ENCODE measurements at regions not wholly inside any gene's neighbourhood (a gene's known extent, or its start where the extent isn't known, plus 50 kb on each side); places are given as distances from the start of the nearest gene placed in this dataset.
"Not testable (repeated sequence)": the region's sequence is repeated elsewhere in the genome, so short reads cannot be mapped to it uniquely, and the experiment has no call there.

DNA sequence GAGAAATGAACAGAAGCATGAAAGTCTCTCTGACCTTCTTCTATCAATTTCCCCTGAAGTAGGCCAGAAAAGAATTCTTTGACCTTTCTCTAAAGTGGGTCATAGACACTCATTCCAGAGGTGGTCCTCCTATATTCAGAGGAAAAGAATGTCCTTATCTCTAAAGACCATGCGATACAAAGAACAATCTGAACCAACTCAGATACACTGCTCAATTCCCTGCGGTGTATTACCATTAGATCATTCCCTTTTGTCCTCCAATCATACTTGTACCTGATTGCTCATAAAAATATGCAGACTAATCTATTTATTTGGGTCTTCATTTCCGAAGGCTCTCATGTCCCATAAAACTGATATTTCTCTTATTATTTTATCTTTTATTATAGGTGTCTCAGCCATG, 652.4 kb upstream of the CHD1 start:
- H3K9me3 ChIP-seq (replicated peaks; ENCODE audit: low read length); H3K9ac ChIP-seq (ENCODE audit: low read depth, low read length); H3K4me2 ChIP-seq (ENCODE audit: low read length); H3K27me3 ChIP-seq (ENCODE audit: control insufficient read depth, insufficient read depth, low read length); H3K4me3 ChIP-seq (ENCODE audit: low read length); H3K4me1 ChIP-seq (ENCODE audit: control insufficient read depth, insufficient read depth, low read length); H3K36me3 ChIP-seq (ENCODE audit: insufficient read depth, low read length): not testable (repeated sequence)

DNA sequence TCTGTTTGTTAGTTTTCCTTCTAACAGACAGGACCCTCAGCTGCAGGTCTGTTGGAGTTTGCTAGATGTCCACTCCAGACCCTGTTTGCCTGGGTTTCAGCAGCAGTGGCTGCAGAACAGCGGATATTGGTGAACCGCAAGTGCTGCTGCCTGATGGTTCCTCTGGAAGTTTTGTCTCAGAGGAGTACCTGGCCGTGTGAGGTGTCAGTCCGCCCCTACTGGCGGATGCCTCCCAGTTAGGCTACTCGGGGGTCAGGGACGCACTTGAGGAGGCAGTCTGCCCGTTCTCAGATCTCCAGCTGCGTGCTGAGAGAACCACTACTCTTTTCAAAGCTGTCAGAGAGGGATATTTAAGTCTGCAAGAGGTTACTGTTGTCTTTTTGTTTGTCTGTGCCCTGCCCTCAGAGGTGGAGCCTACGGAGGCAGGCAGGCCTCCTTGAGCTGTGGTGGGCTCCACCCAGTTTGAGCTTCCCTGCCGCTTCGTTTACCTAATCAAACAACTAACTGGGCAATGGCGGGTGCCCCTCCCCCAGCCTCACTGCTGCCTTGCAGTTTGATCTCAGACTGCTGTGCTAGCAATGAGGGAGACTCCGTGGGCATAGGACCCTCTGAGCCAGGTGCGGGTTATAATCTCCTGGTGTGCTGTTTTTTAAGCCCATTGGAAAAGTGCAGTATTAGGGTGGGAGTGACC, 634.3 kb upstream of the CHD1 start:
- H3K9ac ChIP-seq (ENCODE audit: low read depth, low read length); H3K27me3 ChIP-seq (ENCODE audit: control insufficient read depth, insufficient read depth, low read length); H3K36me3 ChIP-seq (ENCODE audit: insufficient read depth, low read length); H3K4me2 ChIP-seq (ENCODE audit: low read length); H3K9me3 ChIP-seq (replicated peaks; ENCODE audit: low read length); H3K4me3 ChIP-seq (ENCODE audit: low read length); H3K4me1 ChIP-seq (ENCODE audit: control insufficient read depth, insufficient read depth, low read length): not testable (repeated sequence)

DNA sequence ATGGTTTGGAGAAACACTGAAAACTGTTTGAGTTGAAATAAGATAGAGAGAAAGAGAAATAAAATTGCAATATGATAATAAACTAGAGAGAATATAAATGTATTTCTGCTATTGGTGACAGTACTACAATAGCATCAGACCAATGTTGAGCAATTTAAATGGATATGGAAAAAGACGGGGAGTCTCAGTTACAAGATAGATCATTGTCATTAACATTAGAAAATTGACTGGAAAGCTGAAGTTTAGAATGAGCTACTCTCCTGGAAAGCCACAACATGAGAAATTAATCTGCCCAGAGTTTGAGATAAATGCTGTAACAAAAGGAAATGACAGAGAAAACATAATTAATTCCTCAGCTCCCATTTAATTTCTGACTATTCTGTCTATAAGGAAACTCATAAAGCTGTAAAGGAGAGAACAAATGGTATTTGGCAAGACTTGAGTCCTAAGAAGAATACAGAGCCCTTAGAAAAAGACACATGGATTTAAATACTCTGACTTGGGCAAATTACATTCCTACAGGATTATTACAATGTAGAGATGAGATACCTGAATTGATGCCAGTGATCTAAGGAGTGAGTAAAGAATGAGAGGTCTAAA, 624.5 kb upstream of the CHD1 start:
- no peak overlapping the region for H3K9ac ChIP-seq (ENCODE audit: low read depth, low read length)
- H3K4me2 ChIP-seq (ENCODE audit: low read length) = no peak overlapping the region
- H3K4me3 ChIP-seq (ENCODE audit: low read length) = no peak overlapping the region
- H3K27me3 ChIP-seq (ENCODE audit: control insufficient read depth, insufficient read depth, low read length) = no peaks in the 10 kb centered on the region
- no peaks in the 10 kb centered on the region for H3K4me1 ChIP-seq (ENCODE audit: control insufficient read depth, insufficient read depth, low read length)
- no peaks in the 10 kb centered on the region for H3K36me3 ChIP-seq (ENCODE audit: insufficient read depth, low read length)
- no peaks in the 10 kb centered on the region for H3K9me3 ChIP-seq (replicated peaks; ENCODE audit: low read length)

DNA sequence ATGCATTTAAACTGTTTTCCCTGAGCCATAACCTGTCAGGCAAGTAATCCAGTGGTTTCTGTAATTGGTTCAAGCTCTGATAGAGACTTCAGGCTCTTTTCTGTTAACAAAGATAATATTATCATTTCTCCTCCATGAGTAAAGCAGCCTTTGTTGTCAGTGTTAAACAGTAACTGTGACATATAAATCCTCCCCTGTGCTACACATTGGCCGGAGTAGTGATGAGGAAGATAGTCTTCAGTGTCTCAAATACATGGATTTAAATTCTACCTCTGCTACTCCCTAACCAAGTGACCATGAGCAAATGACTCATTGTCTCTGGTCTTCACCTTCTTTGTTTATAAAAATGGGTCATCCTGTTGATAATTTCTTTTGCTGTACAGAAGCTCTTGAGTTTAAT, 615.5 kb upstream of the CHD1 start:
- H3K36me3 ChIP-seq (ENCODE audit: insufficient read depth, low read length) = no peaks in the 10 kb centered on the region
- no peaks in the 10 kb centered on the region for H3K9me3 ChIP-seq (replicated peaks; ENCODE audit: low read length)
- H3K4me2 ChIP-seq (ENCODE audit: low read length) = no peak overlapping the region
- H3K4me3 ChIP-seq (ENCODE audit: low read length) = no peak overlapping the region
- no peaks in the 10 kb centered on the region for H3K27me3 ChIP-seq (ENCODE audit: control insufficient read depth, insufficient read depth, low read length)
- no peak overlapping the region for H3K9ac ChIP-seq (ENCODE audit: low read depth, low read length)
- H3K4me1 ChIP-seq (ENCODE audit: control insufficient read depth, insufficient read depth, low read length) = no peaks in the 10 kb centered on the region

DNA sequence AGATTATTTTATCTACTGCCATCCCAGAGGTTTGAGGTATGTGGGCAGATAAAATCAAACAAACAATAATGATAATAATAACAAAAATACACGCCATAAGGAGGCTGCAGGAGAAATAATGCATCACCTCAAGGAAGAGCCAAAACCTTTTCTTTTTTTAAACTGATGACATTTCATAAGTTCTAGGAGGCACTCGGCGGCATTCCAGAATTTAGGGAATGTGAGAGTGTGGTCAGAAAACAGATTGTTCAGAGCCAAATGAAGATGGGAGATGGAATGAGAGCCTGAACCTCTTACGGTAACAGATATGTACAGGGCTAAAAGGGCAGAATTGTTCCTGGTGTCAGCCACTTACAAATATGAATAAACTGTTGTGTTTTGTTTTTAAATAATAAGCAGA, 615.0 kb upstream of the CHD1 start:
- no peaks in the 10 kb centered on the region for H3K9me3 ChIP-seq (replicated peaks; ENCODE audit: low read length)
- H3K27me3 ChIP-seq (ENCODE audit: control insufficient read depth, insufficient read depth, low read length) = no peaks in the 10 kb centered on the region
- no peak overlapping the region for H3K4me2 ChIP-seq (ENCODE audit: low read length)

DNA sequence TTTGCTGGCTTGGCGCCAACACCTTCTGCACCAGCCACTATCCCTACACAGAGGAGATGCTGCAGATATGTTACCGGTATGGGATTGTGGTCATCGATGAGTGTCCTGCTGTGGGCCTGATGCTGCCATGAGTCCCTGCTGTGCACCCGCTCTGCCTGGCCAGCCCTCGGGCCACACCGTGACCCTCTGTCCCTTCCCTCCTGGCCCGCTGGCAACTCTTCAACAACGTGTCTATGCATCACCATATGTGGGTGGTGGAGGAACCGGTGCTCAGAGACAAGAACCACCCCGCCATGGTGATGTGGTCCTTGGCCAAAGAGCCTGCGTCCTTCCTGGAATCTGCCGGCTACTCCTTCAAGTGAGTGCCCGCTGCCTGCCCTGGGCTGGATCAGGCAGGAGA, 605.4 kb upstream of the CHD1 start:
- H3K36me3 ChIP-seq (ENCODE audit: insufficient read depth, low read length); H3K4me3 ChIP-seq (ENCODE audit: low read length); H3K9ac ChIP-seq (ENCODE audit: low read depth, low read length); H3K4me2 ChIP-seq (ENCODE audit: low read length); H3K4me1 ChIP-seq (ENCODE audit: control insufficient read depth, insufficient read depth, low read length); H3K27me3 ChIP-seq (ENCODE audit: control insufficient read depth, insufficient read depth, low read length); H3K9me3 ChIP-seq (replicated peaks; ENCODE audit: low read length): not testable (repeated sequence)

More for the DNA sequence above, 615.0 kb upstream of the CHD1 start:
- no peak overlapping the region for H3K9ac ChIP-seq (ENCODE audit: low read depth, low read length)
- no peak overlapping the region for H3K4me3 ChIP-seq (ENCODE audit: low read length)
- H3K4me1 ChIP-seq (ENCODE audit: control insufficient read depth, insufficient read depth, low read length) = no peaks in the 10 kb centered on the region
- no peaks in the 10 kb centered on the region for H3K36me3 ChIP-seq (ENCODE audit: insufficient read depth, low read length)

DNA sequence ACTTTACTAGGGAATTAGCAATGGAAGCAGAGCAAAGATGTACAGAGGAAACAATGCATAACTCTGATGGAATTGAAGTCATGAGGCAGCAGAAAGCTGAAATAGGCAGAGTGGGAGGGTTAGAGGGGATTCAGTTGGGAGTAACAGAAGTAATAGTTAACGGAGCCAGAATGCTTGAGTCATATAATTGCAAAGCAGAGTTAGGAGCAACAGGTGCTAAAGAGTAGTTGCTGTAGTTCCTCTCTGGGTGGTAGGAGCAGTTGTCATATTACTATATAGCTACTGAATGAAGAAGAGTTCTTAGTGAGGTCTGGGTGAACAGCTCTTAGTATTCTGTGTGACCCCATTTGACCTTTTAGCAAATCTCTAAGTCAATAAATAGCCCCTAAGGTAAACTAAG, 592.9 kb upstream of the CHD1 start:
- H3K4me1 ChIP-seq (ENCODE audit: control insufficient read depth, insufficient read depth, low read length); H3K9ac ChIP-seq (ENCODE audit: low read depth, low read length); H3K4me2 ChIP-seq (ENCODE audit: low read length); H3K9me3 ChIP-seq (replicated peaks; ENCODE audit: low read length); H3K27me3 ChIP-seq (ENCODE audit: control insufficient read depth, insufficient read depth, low read length); H3K4me3 ChIP-seq (ENCODE audit: low read length); H3K36me3 ChIP-seq (ENCODE audit: insufficient read depth, low read length): not testable (repeated sequence)

DNA sequence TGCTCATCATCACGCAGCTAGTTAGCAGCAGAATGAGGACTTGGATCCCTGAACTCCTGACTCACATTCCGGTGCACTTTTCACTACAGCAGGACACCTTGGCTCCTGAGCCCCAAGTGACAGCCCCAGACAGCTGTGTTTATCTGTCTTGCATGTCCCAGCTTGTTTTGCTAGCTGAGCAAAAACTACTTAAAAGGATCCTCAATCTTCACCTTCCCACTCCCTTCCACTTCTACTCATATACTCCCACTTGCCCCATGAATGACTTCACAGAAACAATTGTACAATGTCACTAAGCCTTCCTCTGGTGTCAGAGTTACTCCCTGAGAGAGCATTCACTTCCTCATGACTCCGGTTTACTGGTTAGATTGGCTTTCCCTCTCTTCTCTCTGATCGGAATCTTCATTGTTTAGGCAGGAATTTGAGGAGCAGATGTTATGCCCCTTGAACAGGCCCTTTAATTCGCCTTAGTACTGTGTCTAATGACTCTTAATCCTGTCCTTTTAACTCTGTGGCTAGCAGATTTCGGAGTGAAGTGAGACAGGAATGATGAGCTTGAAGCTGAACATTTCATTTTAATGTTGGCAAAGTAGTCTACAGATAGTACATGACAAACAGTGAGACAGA, 587.2 kb upstream of the CHD1 start:
- H3K36me3 ChIP-seq (ENCODE audit: insufficient read depth, low read length); H3K4me1 ChIP-seq (ENCODE audit: control insufficient read depth, insufficient read depth, low read length); H3K4me3 ChIP-seq (ENCODE audit: low read length); H3K4me2 ChIP-seq (ENCODE audit: low read length); H3K9me3 ChIP-seq (replicated peaks; ENCODE audit: low read length); H3K27me3 ChIP-seq (ENCODE audit: control insufficient read depth, insufficient read depth, low read length); H3K9ac ChIP-seq (ENCODE audit: low read depth, low read length): not testable (repeated sequence)

DNA sequence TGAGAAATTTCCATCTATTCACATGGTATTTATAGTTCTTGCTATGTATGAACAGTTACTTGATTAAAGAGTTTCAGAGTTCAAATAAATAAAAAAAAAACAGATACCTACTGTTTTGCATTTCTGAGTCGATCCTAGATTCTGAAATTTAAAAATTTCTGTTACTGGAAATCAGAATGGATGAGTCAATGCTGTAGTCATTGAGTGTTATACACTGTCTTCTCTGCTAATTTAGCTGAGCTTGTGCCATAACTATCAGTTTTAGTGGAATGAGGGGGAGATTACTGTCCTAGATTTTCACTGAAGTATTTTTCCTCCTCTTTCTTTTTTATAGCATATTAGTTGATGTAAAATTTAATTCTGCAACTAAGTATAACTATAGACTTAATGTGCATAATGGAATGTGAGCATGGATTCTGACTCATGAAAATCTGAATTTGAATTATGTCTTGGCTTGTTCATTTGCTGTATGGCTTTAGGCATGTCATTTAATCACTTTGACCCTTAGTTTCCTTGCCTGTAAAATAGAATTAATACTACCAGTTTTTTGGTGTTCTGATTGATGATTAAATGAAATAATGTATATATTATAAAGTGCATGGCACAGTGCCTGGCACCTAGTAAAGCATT, 581.5 kb upstream of the CHD1 start:
- H3K9ac ChIP-seq (ENCODE audit: low read depth, low read length); H3K4me1 ChIP-seq (ENCODE audit: control insufficient read depth, insufficient read depth, low read length); H3K27me3 ChIP-seq (ENCODE audit: control insufficient read depth, insufficient read depth, low read length); H3K9me3 ChIP-seq (replicated peaks; ENCODE audit: low read length); H3K4me3 ChIP-seq (ENCODE audit: low read length); H3K4me2 ChIP-seq (ENCODE audit: low read length); H3K36me3 ChIP-seq (ENCODE audit: insufficient read depth, low read length): not testable (repeated sequence)

DNA sequence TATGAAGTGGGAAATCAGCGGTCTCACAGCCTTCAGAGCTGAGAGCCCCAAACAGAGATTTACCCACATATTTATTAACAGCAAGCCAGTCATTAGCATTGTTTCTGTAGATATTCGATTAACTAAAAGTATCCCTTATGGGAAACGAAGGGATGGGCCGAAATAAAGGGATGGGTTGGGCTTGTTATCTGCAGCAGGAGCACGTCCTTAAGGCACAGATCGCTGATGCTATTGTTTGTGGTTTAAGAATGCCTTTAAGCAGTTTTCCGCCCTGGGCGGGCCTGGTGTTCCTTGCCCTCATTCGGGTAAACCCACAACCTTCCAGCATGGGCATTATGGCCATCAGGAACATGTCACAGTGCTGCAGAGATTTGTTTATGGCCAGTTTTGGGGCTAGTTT, 580.3 kb upstream of the CHD1 start:
- H3K4me1 ChIP-seq (ENCODE audit: control insufficient read depth, insufficient read depth, low read length); H3K9me3 ChIP-seq (replicated peaks; ENCODE audit: low read length); H3K4me2 ChIP-seq (ENCODE audit: low read length); H3K4me3 ChIP-seq (ENCODE audit: low read length); H3K27me3 ChIP-seq (ENCODE audit: control insufficient read depth, insufficient read depth, low read length); H3K9ac ChIP-seq (ENCODE audit: low read depth, low read length); H3K36me3 ChIP-seq (ENCODE audit: insufficient read depth, low read length): not testable (repeated sequence)

DNA sequence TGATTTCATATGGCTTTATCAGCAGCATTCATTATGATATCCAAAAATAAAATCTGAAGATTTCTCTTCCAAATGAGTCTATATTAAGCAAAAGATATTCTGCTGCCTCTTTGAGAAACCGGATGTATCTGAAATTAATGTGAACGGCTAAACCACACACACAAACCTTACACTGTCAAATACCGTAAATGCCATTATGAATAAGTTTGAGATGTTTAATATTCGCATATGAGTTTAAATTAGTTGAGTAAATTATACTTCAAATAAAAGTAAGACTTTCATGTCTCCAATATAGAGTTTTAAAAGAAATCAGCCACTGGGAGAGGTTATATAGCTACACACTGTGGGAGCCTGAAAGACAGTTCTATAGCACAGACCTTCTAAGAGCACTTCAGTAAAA, 566.6 kb upstream of the CHD1 start:
- not testable (repeated sequence) for H3K9me3 ChIP-seq (replicated peaks; ENCODE audit: low read length); H3K4me1 ChIP-seq (ENCODE audit: control insufficient read depth, insufficient read depth, low read length); H3K4me3 ChIP-seq (ENCODE audit: low read length); H3K9ac ChIP-seq (ENCODE audit: low read depth, low read length); H3K27me3 ChIP-seq (ENCODE audit: control insufficient read depth, insufficient read depth, low read length); H3K36me3 ChIP-seq (ENCODE audit: insufficient read depth, low read length); H3K4me2 ChIP-seq (ENCODE audit: low read length)

DNA sequence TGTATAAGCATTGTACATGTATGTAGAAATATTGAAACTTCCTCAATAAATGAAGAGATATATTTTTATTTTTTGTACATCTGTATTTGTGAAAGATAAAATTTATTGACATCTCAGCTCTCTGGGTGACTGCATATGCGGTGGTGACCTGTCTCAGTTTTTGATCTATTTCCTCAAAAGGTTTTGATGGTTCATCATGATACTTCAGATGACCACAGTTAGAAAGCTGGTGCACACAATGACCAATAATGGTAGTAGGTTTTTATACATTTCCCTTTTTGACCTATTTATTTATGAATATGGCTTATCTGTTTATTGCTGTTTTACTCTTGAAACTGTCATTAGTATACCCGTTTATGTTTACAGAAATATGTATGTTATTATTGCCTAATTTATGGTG, 549.6 kb upstream of the CHD1 start:
- H3K9ac ChIP-seq (ENCODE audit: low read depth, low read length); H3K27me3 ChIP-seq (ENCODE audit: control insufficient read depth, insufficient read depth, low read length); H3K9me3 ChIP-seq (replicated peaks; ENCODE audit: low read length); H3K4me1 ChIP-seq (ENCODE audit: control insufficient read depth, insufficient read depth, low read length); H3K36me3 ChIP-seq (ENCODE audit: insufficient read depth, low read length); H3K4me3 ChIP-seq (ENCODE audit: low read length); H3K4me2 ChIP-seq (ENCODE audit: low read length): not testable (repeated sequence)

Measured in skeletal muscle satellite cell (primary cell).